DMS 273 (cell line): ENCODE measurements at regions not wholly inside any gene's neighbourhood (a gene's known extent, or its start where the extent isn't known, plus 50 kb on each side); places are given as distances from the start of the nearest gene placed in this dataset.
A peak's percentile ranks its signal among the peaks of the same experiment; 100 is the strongest.
"Not testable (repeated sequence)": the region's sequence is repeated elsewhere in the genome, so short reads cannot be mapped to it uniquely, and the experiment has no call there.

ENCODE experiments used
- DNase-seq: peaks from one replicate; lab custom pipeline; 2025; ENCODE audit not compliant: unreplicated experiment; lab: John Stamatoyannopoulos, UW

DNA sequence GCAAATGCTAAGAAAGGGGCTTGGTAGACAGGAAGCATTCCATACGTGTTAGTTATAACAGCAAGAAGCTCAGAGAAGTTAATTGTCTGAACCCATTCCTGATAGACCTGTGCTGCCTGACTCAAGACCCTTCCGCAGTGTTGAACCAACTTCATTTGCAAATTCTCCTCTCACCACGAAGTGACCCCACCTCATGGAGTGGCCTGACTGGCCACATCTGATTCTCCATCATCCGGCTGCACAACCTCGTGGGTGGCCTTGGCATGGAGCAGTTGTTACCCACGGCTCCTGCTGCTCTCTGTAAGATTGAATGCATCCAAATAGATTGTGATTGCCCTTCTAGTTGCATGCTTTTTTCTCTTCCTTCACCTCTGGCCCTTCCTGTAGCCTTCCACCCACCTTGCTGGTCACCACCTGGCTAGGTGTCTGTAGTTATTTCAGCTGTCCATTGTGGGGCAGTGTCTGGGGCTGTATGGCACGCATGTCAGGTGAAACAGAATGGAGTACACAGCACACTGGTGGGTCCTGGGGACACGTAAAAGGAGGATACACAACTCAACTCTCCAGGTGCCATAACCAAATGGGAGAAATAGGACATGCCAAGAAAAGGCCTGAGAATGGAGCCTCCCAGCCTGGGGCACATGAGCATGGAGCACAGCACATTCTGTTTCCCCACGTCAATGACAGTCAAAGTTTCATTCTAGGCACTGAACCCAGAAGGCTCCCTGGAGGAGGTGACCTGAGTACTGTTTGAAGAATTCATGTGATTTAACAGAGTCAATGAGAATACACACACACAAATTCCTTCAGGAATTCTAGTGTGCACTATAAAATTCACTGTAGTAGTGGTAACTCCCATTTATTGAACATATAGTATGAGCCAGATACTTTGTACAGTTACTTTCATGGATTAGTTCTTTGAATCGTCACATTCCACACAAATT is 70.5 kb upstream of the PTCH1 start:
- no peak for DNase-seq

DNA sequence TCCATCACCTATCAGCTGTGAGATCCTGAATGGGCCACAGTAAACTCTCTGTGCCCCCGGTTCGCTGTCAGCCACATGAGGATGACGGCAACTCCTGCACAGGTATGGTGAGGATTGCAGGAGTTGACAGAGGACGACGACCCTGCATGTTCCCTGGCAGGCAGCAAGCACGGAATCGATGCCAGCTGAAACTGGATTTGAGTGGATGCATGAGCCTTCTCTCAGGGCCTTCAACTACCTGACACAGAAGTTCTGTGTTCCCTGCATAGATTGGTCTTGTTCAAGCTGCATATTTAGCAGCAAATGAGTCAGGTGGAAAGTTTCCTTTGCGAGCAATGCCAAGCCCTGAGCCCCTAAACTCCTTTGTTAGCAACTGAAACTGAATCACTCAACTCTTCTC is 69.6 kb upstream of the PTCH1 start:
- no peak for DNase-seq

- DNase-seq = no peak
Measured at GRCh38 chr9:95585824-95586223, 69.1 kb upstream of the PTCH1 start.

DNA sequence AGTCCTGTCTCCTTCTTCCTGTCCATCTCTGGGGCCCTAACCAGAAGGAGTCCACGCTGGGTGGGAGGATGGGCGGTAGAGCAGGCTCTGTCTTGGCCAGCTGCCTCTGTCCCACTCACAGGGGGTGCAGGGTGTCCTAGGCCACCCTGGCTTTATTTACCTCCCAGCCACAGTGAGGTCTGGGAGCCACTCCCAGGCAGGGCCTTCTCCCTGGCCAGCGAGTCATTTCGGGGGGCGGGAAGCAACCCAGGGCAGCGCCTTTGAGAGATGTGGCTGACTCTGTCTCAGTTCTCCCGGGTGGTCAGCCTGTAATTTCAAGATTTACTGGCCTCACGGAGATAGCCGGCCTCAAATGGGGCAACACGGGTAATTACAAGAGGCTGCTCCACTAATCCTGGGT is 67.4 kb upstream of the PTCH1 start:
- DNase-seq = no peak

- no peak for DNase-seq
Measured at GRCh38 chr9:95581900-95582299, 65.1 kb upstream of the PTCH1 start.

GRCh38 chr9:95580812-95581761 is 64.3 kb upstream of the PTCH1 start:
- no peak for DNase-seq

GRCh38 chr9:95574866-95575553 is 58.2 kb upstream of the PTCH1 start:
- DNase-seq = no peak

DNA sequence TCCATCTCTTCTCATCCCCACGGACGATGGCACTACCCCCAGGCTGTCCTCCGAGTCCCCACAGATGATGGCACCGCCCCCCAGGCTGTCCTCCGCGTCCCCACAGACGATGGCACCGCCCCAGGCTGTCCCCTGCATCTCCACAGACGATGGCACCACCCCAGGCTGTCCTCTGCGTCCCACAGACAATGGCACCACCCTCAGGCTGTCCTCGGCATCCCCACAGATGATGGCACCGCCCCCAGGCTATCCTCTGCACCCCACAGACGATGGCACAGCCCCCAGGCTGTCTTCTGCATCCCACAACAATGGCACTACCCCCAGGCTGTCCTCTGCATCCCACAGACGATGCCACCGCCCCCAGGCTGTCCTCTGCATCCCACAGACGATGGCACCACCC is 57.4 kb upstream of the PTCH1 start:
- DNase-seq = peak; percentile 14

DNA sequence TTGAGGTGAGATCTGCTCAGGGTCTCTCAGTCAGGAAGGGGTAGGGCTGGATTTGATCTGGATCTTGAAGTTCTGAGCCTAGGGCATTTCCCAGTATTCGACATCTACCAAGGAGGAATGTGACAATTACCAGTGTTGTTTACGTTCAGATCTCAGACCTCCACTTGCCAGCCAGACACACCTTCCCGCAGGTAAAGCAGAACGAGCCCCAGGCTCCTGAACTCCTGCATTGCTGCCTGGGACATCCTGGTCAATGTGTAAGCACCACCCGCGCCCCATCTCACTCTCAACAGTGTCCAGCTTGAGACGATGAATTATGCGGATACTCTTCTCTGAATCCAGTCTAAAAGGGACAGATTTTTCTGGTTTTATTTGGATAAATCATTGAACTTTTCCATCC is 56.7 kb upstream of the PTCH1 start:
- no peak for DNase-seq

- no peak for DNase-seq
Measured at GRCh38 chr9:95572381-95573151, 55.8 kb upstream of the PTCH1 start.

GRCh38 chr9:95570646-95571045 is 53.9 kb upstream of the PTCH1 start:
- no peak for DNase-seq

- no peak for DNase-seq
Measured at GRCh38 chr9:95570150-95570549, 53.4 kb upstream of the PTCH1 start.

- not testable (repeated sequence) for DNase-seq
Measured at GRCh38 chr9:95568735-95569134, 52.0 kb upstream of the PTCH1 start.
